Loucy (cell line): ENCODE measurements at regions not wholly inside any gene's neighbourhood (a gene's known extent, or its start where the extent isn't known, plus 50 kb on each side); places are given as distances from the start of the nearest gene placed in this dataset.

Experiments used
- EZH2phosphoT487 ChIP-seq: fragments of 200-600 bp; IDR thresholded peaks from 2 replicates; pipeline ENCODE4 v1.6.1; 2018; ENCODE audit warnings: antibody characterized with exemption, mild to moderate bottlenecking, moderate library complexity, borderline replicate concordance
- TF ChIP-seq, protein P1 (sequence below): fragments of 200-600 bp; sonication (generic); conservative IDR thresholded peaks from 2 replicates; pipeline ENCODE4 v1.5.1; 2014; ENCODE audit warnings: mild to moderate bottlenecking, antibody characterized with exemption, low read length

- TF ChIP-seq, protein P1, sequence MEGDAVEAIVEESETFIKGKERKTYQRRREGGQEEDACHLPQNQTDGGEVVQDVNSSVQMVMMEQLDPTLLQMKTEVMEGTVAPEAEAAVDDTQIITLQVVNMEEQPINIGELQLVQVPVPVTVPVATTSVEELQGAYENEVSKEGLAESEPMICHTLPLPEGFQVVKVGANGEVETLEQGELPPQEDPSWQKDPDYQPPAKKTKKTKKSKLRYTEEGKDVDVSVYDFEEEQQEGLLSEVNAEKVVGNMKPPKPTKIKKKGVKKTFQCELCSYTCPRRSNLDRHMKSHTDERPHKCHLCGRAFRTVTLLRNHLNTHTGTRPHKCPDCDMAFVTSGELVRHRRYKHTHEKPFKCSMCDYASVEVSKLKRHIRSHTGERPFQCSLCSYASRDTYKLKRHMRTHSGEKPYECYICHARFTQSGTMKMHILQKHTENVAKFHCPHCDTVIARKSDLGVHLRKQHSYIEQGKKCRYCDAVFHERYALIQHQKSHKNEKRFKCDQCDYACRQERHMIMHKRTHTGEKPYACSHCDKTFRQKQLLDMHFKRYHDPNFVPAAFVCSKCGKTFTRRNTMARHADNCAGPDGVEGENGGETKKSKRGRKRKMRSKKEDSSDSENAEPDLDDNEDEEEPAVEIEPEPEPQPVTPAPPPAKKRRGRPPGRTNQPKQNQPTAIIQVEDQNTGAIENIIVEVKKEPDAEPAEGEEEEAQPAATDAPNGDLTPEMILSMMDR = no peak
- no peak for TF ChIP-seq EZH2phosphoT487
These were observed 119.5 kb upstream of the TMCO5A start for GRCh38 chr15:37814847-37815515.
